Epidermal melanocyte (primary cell): ENCODE measurements at regions not wholly inside any gene's neighbourhood (a gene's known extent, or its start where the extent isn't known, plus 50 kb on each side); places are given as distances from the start of the nearest gene placed in this dataset.

Experiments
- DNase-seq: peaks from one replicate; pipeline ENCODE4 v3.0.0; 2011; ENCODE audit warnings: low spot score; ENCODE audit not compliant: insufficient read length

- no peak for DNase-seq
These were observed 506.3 kb upstream of the LUZP2 start for GRCh38 chr11:23990346-23991164.

GRCh38 chr11:23991165-23991539 lies 505.7 kb upstream of the LUZP2 start:
- DNase-seq = no peak

DNA sequence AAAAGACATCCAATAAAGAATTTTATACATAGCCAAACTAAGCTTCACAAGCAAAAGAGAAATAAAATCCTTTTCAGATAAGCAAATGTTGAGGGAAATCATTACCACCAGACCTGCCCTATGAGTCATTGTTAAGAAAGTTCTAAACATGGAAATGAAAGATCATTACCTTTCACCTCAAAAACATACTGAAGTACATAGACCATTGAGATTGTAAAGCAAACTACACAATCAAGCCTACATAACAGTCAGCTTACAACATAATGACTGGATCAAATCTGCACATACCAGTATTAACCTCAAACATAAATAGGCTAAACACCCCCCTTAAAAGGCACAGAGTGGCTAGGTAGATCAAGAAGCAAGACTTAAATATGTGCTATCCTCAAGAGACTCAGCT lies 501.0 kb upstream of the LUZP2 start:
- no peak for DNase-seq

DNA sequence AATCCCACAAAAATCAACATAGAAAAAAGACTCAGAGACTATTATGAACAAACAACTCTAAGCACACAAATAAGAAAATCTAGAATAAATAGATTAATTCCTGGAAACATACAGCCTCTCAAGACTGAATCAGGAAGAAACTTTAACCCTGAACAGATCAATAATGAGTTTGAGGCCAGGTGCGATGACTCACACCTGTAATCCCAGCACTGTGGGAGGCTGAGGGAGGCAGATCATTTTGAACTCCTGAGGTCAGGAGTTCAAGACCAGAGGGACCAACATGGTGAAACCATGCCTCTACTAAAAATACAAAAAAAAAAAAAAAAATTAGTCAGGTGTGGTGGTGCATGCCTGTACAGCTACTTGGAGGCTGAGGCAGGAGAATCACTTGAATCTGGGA lies 499.5 kb upstream of the LUZP2 start:
- DNase-seq = no peak

GRCh38 chr11:24005202-24005876 lies 491.5 kb upstream of the LUZP2 start:
- DNase-seq = no peak

DNA sequence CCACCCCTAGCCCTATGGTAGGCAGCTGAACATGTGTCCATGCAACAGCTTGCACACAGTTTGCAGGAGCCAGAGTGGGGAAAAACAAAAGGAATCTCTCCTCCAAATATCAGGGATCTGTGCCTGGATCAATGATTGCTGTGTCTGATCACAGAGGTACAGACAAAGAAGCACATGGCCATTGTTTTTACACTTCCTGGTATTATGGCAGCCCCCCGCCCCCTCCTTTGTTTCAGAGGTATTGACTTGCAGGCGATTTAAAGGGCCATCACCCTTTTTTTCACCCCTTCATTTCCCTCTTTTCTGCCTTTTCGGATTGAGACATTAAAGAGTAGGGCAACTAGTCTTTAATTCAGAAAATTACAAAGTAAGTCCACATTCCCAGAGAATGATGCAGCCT lies 453.0 kb upstream of the LUZP2 start:
- DNase-seq = no peak

DNA sequence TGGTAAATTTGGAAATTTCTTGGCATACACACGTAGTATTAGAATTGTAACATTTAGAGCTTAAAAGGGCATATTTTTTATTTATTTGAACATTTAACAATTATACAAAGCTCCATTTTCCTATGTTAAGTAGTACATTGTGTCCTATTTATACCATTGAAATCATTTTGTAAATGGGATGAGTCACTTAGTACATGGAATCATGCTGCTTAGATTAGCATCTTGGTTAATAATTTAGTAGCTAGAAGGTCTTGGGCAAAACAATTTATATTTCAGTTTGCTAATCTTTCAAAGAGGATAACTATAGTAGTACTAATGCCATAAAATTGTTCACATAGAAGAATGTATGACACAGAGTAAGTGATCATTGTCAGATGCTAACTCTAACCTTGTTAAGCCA lies 450.1 kb upstream of the LUZP2 start:
- no peak for DNase-seq

DNA sequence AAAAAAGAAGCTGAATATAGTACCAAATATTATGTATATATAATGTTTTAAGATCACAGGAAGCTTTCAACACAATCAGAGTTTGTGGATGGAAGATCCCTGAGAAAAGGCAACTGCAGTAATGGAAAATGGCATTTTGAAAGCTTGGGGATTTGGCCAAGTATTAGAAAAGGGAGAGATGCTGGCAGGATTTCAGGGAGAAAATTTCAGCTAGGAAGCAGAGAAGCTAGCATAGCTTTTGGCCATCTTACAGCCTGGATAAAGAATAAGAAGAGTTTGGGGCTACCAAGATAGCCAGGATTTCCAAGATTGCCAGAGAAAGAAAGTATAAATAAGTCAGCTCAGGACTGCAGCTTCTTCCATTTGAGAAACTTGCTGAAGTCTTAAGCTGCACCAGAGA lies 440.8 kb upstream of the LUZP2 start:
- no peak for DNase-seq

- no peak for DNase-seq
These were observed 436.7 kb upstream of the LUZP2 start for GRCh38 chr11:24060125-24060524.

- DNase-seq = no peak
These were observed 432.4 kb upstream of the LUZP2 start for GRCh38 chr11:24064309-24064903.

DNA sequence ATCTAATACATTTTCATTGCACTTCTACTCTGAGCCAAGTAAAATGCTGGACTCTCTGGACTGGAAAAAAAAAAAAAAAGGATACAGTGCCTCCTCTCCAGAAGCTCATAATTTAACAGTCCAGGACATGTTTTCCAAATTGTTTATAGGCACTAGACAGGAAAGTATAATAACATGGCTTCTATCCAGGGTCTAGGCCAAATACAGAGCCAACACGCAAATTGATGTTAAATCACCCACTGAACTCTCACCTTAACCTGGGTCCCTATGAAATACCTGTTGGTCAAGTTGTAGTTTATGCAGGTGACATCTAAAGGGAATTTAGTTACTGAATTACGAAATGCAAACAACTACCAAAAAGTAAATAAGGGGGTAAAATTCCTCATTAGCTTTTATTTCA lies 428.7 kb upstream of the LUZP2 start:
- DNase-seq = no peak

- no peak for DNase-seq
These were observed 426.4 kb upstream of the LUZP2 start for GRCh38 chr11:24070435-24070834.

- DNase-seq = no peak
These were observed 418.8 kb upstream of the LUZP2 start for GRCh38 chr11:24078018-24078417.

DNA sequence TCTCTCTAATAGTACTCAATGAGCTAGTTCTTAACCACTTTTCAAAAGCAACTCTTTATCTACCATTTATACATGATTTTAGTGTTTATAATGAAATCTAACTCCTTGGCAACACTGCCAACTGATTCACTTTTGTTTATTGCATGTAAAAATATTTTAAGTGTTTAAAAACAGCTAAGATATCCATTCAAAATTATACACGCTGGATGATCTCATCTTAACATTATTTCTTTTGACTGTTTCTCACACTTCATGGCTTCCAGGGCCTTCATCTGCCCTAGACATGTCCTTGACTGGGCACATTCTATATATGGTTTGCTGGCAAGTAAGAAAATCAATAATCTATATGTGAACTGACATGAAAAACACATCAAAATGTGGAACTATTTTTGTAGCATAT lies 414.6 kb upstream of the LUZP2 start:
- DNase-seq = no peak

- no peak for DNase-seq
These were observed 414.0 kb upstream of the LUZP2 start for GRCh38 chr11:24082860-24083259.

- no peak for DNase-seq
These were observed 411.9 kb upstream of the LUZP2 start for GRCh38 chr11:24084956-24085355.

GRCh38 chr11:24086921-24087320 lies 409.9 kb upstream of the LUZP2 start:
- no peak for DNase-seq

GRCh38 chr11:24091594-24091993 lies 405.3 kb upstream of the LUZP2 start:
- DNase-seq = no peak

- DNase-seq = no peak
These were observed 403.5 kb upstream of the LUZP2 start for GRCh38 chr11:24093375-24093774.

DNA sequence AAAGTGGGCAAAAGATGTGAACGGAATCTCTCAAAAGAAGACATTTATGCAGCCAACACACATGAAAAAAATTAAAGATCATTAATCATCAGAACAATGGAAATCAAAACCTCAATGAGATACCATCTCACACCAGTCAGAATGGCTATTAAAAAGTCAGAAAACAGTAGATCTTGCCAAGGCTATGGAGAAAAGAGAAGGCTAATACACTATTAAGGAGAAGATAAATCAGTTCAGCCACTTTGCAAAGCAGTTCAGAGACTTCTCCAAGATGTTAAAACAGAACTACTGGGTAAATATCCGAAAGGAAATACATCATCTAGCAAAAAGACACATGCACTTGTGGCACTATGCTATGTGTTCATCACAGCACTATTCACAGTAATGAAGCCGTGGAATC lies 388.2 kb upstream of the LUZP2 start:
- no peak for DNase-seq

GRCh38 chr11:24122291-24122690 lies 374.6 kb upstream of the LUZP2 start:
- no peak for DNase-seq

DNA sequence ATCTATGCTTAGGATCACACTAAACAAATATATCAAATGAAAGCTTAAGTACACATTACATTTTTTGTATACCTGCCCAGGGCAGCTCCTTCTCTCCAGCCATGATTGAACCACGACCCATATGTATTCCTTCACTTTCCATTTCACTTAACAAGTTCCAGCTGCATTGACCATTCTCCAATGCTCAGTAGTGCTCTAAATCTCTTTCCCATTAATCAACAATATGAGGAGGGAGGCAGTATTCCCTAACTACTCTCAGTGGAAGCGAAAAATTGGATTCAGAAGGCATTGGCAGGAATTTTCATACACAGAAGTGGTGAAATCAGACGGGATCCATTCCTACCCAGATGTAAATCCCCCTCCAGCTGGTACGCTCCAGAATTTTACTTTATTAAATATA lies 372.0 kb upstream of the LUZP2 start:
- no peak for DNase-seq

DNA sequence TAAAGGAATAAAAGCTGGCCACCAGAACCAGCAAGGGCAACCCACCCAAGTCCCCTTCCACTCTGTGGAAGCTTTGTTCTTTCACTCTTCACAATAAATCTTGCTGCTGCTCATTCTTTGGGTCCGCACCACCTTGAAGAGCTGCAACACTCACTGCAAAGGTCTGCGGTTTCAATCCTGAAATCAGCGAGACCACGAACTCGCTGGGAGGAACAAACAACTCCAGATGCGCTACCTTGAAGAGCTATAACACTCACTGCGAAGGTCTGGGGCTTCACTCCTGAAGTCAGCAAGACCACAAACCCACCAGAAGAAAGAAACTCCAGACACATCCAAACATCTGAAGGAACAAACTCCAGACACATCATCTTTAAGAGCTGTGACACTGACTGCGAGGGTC lies 365.2 kb upstream of the LUZP2 start:
- no peak for DNase-seq
